Left ventricle myocardium inferior (tissue), 1 donor: ENCODE measurements at regions not wholly inside any gene's neighbourhood (a gene's known extent, or its start where the extent isn't known, plus 50 kb on each side); places are given as distances from the start of the nearest gene placed in this dataset.

Source experiments
- DNase-seq: peaks from one replicate; pipeline ENCODE4 v3.0.0-alpha.2; 2020
- H3K27ac ChIP-seq: fragments of 200-600 bp; replicated peaks from 2 replicates; pipeline ENCODE4 v1.8.0; 2021
- H3K27me3 ChIP-seq: fragments of 200-600 bp; 2 replicates; pipeline ENCODE4 v1.8.0; 2021; ENCODE audit warnings: low read depth
- H3K36me3 ChIP-seq: fragments of 200-600 bp; 2 replicates; pipeline ENCODE4 v1.8.0; 2021
- H3K4me1 ChIP-seq: fragments of 200-600 bp; 2 replicates; pipeline ENCODE4 v1.8.0; 2021
- H3K4me3 ChIP-seq: fragments of 200-600 bp; 2 replicates; pipeline ENCODE4 v1.8.0; 2021; ENCODE audit warnings: mild to moderate bottlenecking, moderate library complexity
- H3K9me3 ChIP-seq: fragments of 200-600 bp; replicated peaks from 2 replicates; pipeline ENCODE4 v1.8.0; 2021
- intact Hi-C: fragments of 100-400 bp; cut with micrococcal nuclease; formaldehyde crosslinking; loops from one replicate; pipeline ENCODE4 v1.11.0; 2022
- TF ChIP-seq, protein P1 (sequence below): fragments of 200-600 bp; IDR thresholded peaks from 2 replicates; pipeline ENCODE4 v1.8.0; 2021; ENCODE audit warnings: antibody characterized with exemption, mild to moderate bottlenecking, borderline replicate concordance
- donor health status: DM: no; HTN: yes; CAD: no; lungs with severe emphysema.

DNA sequence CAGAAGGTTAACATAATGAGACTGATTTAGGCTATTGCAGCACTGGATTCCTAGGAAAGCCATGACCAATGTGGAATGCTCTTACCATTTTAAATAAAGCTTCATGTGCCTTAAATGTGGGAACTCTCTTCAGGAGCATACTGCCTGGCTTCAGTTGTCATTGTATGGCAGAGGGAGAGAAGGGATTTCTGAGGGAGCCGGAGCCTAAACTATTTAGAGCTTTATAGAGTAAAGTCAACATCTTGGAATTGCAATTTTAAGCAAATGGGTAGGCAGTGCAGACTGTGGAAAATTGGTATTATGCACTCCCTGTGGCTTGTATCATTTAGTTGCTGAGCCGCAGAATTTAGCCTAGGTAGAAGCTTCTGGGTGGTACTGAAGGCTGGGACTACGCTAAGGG lies 2041.4 kb downstream of the PCDH9 start:
- H3K9me3 ChIP-seq: peaks cover 39% of the 10 kb centered on the region
- no peaks in the 10 kb centered on the region for H3K27me3 ChIP-seq
- no peaks in the 10 kb centered on the region for H3K36me3 ChIP-seq
- no peak overlapping the region for H3K27ac ChIP-seq
- H3K4me1 ChIP-seq: no peaks in the 10 kb centered on the region
- no peak overlapping the region for H3K4me3 ChIP-seq
- TF ChIP-seq, protein P1, sequence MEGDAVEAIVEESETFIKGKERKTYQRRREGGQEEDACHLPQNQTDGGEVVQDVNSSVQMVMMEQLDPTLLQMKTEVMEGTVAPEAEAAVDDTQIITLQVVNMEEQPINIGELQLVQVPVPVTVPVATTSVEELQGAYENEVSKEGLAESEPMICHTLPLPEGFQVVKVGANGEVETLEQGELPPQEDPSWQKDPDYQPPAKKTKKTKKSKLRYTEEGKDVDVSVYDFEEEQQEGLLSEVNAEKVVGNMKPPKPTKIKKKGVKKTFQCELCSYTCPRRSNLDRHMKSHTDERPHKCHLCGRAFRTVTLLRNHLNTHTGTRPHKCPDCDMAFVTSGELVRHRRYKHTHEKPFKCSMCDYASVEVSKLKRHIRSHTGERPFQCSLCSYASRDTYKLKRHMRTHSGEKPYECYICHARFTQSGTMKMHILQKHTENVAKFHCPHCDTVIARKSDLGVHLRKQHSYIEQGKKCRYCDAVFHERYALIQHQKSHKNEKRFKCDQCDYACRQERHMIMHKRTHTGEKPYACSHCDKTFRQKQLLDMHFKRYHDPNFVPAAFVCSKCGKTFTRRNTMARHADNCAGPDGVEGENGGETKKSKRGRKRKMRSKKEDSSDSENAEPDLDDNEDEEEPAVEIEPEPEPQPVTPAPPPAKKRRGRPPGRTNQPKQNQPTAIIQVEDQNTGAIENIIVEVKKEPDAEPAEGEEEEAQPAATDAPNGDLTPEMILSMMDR: no peak
- DNase-seq: no peak
- intact Hi-C loops: no loop called here

DNA sequence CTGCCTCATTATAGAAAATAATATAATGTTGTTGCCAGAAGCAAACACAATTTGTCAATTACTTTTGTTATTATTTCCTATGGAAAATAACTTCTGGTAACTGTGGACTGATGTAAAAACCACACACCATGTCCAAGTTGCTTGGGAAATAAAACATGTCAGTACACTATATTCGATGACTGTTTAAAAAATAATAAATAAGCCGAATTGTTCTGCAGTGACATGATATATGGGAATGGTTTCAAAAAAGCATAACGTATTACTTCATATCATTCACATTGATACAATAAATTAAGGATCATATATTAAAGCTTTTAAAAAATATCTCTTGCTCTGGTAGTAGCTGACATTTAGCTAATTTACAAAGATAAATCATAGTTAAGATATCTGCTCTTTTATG lies 2062.1 kb downstream of the PCDH9 start:
- DNase-seq: no peak
- no peaks in the 10 kb centered on the region for H3K4me1 ChIP-seq
- no peak overlapping the region for H3K27ac ChIP-seq
- intact Hi-C loops: no loop called here
- H3K9me3 ChIP-seq: no peaks in the 10 kb centered on the region
- TF ChIP-seq, protein P1: no peak
- H3K36me3 ChIP-seq: no peaks in the 10 kb centered on the region
- no peaks in the 10 kb centered on the region for H3K27me3 ChIP-seq
- no peak overlapping the region for H3K4me3 ChIP-seq

DNA sequence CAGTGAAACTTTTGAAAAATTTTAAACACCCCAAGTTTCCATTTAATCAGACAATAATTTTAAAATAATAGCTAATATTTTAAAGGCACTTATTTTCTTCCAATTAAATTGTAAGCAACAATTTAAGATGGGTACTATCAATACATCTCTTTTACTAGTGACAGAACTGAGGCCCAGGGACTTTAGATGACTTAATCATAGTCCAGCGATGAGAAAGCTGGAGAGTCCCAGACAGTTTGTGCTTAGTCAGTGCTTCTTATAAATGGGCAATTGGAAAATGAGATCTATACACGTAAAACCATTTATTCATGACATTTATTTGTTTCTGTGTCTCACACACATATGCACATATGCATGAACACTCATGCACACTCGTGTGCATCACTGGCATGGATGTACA lies 2063.5 kb downstream of the PCDH9 start:
- no peaks in the 10 kb centered on the region for H3K9me3 ChIP-seq
- no peaks in the 10 kb centered on the region for H3K36me3 ChIP-seq
- intact Hi-C loops: no loop called here
- DNase-seq: no peak
- H3K4me3 ChIP-seq: no peak overlapping the region
- no peaks in the 10 kb centered on the region for H3K4me1 ChIP-seq
- H3K27me3 ChIP-seq: no peaks in the 10 kb centered on the region
- H3K27ac ChIP-seq: no peak overlapping the region
- TF ChIP-seq, protein P1: no peak

DNA sequence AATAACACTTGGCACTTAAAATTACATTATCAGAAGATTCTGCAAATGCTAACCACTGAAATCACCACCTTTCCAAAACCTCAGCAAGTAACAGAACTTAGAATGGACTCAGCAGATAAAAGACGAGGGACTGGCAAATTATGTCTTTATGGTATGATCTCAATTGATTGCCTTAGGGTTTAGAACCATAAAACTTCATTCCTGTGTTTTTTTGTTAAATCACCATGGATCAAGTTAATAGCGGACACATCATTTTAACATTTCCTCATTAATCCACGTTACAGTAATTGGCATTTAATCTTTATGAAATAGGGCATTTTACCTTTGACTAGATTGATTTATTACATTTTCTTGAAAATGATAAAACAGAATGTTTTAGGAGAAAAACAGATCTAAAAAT lies 2070.3 kb downstream of the PCDH9 start:
- intact Hi-C loops: no loop called here
- Histone ChIP-seq H3K4me3 (no peak overlapping the region), H3K27me3 (no peaks in the 10 kb centered on the region), H3K4me1 (no peaks in the 10 kb centered on the region), H3K27ac (no peak overlapping the region), H3K36me3 (no peaks in the 10 kb centered on the region), H3K9me3 (no peaks in the 10 kb centered on the region)
- TF ChIP-seq, protein P1: no peak
- no peak for DNase-seq

DNA sequence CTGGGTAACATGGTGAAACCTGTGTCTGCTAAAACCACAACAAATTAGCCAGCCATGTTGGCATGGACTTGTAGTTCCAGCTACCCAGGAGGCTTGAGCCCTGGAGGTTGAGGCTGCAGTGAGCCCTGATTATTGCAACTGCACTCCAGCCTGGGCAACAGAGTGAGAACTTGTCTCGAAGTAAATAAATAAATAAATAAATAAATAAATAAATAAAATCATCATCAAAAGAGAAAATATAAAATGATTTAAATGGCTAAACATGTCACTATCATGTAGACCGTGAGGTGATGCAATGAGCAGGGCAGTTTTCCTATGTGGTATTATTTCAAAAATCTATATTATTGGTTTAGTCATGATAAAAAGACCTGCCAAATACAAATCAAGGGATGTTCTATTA lies 2074.3 kb downstream of the PCDH9 start:
- TF ChIP-seq, protein P1: no peak
- intact Hi-C loops: no loop called here
- DNase-seq: no peak
- H3K27ac ChIP-seq: no peak overlapping the region
- H3K27me3 ChIP-seq: no peaks in the 10 kb centered on the region
- no peaks in the 10 kb centered on the region for H3K9me3 ChIP-seq
- H3K4me3 ChIP-seq: no peak overlapping the region
- no peaks in the 10 kb centered on the region for H3K4me1 ChIP-seq
- no peaks in the 10 kb centered on the region for H3K36me3 ChIP-seq
